Sigmoid colon (tissue), 6 donors: ENCODE measurements at regions not wholly inside any gene's neighbourhood (a gene's known extent, or its start where the extent isn't known, plus 50 kb on each side); places are given as distances from the start of the nearest gene placed in this dataset.

Experiments used
- DNase-seq: peaks from one replicate; pipeline ENCODE4 v3.0.0-alpha.2; 2019
- H3K27ac ChIP-seq, 4 donors: fragments of 200-600 bp; sonication (generic); one replicate each; pipeline ENCODE4 v1.5.1; 2016 to 2019; ENCODE audit warnings: mild to moderate bottlenecking in 1 of 4
- H3K27me3 ChIP-seq, 3 donors: fragments of 200-600 bp; sonication (generic); one replicate each; pipeline ENCODE4 v1.5.1; 2019; ENCODE audit warnings: mild to moderate bottlenecking in 1 of 3
- H3K36me3 ChIP-seq, 4 donors: fragments of 200-600 bp; sonication (generic); one replicate each; pipeline ENCODE4 v1.5.1; 2016 to 2019
- H3K4me1 ChIP-seq, 4 donors: fragments of 200-600 bp; sonication (generic); one replicate each; pipeline ENCODE4 v1.5.1; 2017 to 2019
- H3K4me3 ChIP-seq, 4 donors: fragments of 200-600 bp; sonication (generic); one replicate each; pipeline ENCODE4 v1.5.1; 2017 to 2019; ENCODE audit warnings: mild to moderate bottlenecking in 2 of 4, moderate library complexity in 1 of 4
- H3K9me3 ChIP-seq, 4 donors: fragments of 200-600 bp in 3 of 4; sonication (generic) in 3 of 4; one replicate each; pipeline versions ENCODE4 v1.5.1 to v1.6.1; 2013 to 2019
- EP300 ChIP-seq, 4 donors: sonication (generic); formaldehyde crosslinking; IDR thresholded peaks; one replicate each; pipeline ENCODE4 v1.6.1; 2017; ENCODE audit warnings: antibody characterized with exemption in 4 of 4
- POLR2A ChIP-seq, 2 donors: fragments of 450-650 bp; IDR thresholded peaks; one replicate each; pipeline ENCODE4 v1.6.1; 2016; ENCODE audit warnings: antibody characterized with exemption in 2 of 2, mild to moderate bottlenecking in 2 of 2, moderate library complexity in 2 of 2
- POLR2AphosphoS5 ChIP-seq, 4 donors: sonication (generic); formaldehyde crosslinking; IDR thresholded peaks; one replicate each; pipeline ENCODE4 v1.6.1; 2017; ENCODE audit warnings: antibody characterized with exemption in 4 of 4
- WGBS, 2 donors: extraction: QIAGEN DNeasy Blood & Tissue Kit; methylation state at CpG; one replicate each; pipeline ENCODE4 v1.1.7; 2013; 5-methylcytosine and 5-hydroxymethylcytosine counted together
- intact Hi-C: fragments of 100-400 bp; cut with DNase I; formaldehyde crosslinking; loops from one replicate; pipeline ENCODE4 v1.15.1; 2023
- TF ChIP-seq, protein P1 (sequence below), 4 experiments: fragments of 450-650 bp in 3 of 4; fragments of 200-600 bp in 1 of 4; IDR thresholded peaks; one replicate each; pipeline ENCODE4 v1.5.1; 2016 to 2019; ENCODE audit warnings: antibody characterized with exemption in 4 of 4, mild to moderate bottlenecking in 3 of 4, moderate library complexity in 2 of 4
- donor health status: healthy with polysubstance abuse.
- donor health status: healthy.

DNA sequence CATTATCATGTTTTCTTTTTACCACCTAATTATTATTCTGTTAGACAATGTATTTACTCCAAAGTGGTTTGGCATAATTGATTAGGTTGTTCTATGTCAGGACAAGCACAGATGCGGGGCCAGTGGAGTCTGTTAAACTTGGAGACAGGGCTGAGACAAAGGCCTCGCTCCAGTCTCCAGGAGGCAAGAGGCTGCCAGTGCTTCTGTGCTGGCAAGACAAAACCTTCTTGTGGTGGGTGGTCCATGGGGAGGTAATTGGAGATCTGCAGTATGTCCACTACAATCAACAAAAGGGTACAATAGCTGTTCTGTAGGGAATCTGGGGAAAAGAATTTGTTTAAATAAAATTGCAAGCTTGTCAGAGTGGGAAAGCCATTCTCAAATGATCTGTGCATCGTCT, 677.2 kb upstream of the SLC35B3 start:
- no peak for TF ChIP-seq EP300 (IDR thresholded peaks at IDR 0.05)
- TF ChIP-seq POLR2A (IDR thresholded peaks at IDR 0.05) = no peak
- no peak for TF ChIP-seq POLR2AphosphoS5 (IDR thresholded peaks at IDR 0.05)
- TF ChIP-seq, protein P1, sequence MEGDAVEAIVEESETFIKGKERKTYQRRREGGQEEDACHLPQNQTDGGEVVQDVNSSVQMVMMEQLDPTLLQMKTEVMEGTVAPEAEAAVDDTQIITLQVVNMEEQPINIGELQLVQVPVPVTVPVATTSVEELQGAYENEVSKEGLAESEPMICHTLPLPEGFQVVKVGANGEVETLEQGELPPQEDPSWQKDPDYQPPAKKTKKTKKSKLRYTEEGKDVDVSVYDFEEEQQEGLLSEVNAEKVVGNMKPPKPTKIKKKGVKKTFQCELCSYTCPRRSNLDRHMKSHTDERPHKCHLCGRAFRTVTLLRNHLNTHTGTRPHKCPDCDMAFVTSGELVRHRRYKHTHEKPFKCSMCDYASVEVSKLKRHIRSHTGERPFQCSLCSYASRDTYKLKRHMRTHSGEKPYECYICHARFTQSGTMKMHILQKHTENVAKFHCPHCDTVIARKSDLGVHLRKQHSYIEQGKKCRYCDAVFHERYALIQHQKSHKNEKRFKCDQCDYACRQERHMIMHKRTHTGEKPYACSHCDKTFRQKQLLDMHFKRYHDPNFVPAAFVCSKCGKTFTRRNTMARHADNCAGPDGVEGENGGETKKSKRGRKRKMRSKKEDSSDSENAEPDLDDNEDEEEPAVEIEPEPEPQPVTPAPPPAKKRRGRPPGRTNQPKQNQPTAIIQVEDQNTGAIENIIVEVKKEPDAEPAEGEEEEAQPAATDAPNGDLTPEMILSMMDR (IDR thresholded peaks at IDR 0.05) = no peak
- no peaks in the 10 kb centered on the region for H3K4me1 ChIP-seq
- intact Hi-C loops = no loop called here
- no peak overlapping the region for H3K27ac ChIP-seq
- H3K4me3 ChIP-seq = no peak overlapping the region
- DNase-seq = no peak
- WGBS, 2 donors = 70 to 77% methylated on average over 3 of the region's 3 CpGs
- no peaks in the 10 kb centered on the region for H3K9me3 ChIP-seq
- H3K36me3 ChIP-seq = no peaks in the 10 kb centered on the region
- no peaks in the 10 kb centered on the region for H3K27me3 ChIP-seq

DNA sequence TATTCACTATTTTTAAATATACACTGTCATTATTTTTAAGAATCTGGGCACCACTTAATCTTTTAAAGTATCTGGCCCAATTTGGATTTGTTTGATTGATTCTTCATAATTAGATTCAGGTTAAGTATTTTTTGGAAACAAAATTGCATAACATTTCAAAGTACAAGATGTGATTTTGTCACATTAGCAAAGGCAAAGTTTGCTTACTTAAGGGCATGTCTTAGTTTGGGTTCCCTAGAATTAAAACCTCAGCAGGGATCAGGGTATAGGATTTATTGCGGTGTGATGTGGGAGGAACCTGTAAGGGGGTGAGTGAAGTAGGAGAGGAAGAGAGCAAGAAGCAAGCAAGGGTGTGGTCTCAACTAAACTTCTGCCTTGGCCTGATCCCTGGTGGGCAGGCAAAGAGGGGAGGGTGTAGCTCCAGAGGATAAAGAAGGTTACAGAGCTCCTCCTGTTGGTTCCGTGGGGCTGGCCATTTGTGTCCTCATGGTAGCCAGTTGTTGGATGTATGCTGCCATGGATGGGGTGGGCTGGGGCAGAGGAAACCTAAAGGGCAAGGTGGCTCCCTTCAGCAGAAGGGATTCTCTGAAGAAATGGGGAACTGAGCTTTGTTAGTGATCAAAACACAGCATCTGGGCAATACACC, 668.7 kb upstream of the SLC35B3 start:
- Histone ChIP-seq H3K4me1 (no peaks in the 10 kb centered on the region), H3K27me3 (no peaks in the 10 kb centered on the region), H3K36me3 (no peaks in the 10 kb centered on the region), H3K4me3 (no peak overlapping the region), H3K27ac (no peak overlapping the region), H3K9me3 (no peaks in the 10 kb centered on the region)
- no peak for DNase-seq
- 80 to 86% methylated on average over 2 of the region's 2 CpGs for WGBS, 2 donors
- intact Hi-C loops = no loop called here
- TF ChIP-seq, protein P1 (IDR thresholded peaks at IDR 0.05) = no peak
- TF ChIP-seq EP300 (IDR thresholded peaks at IDR 0.05) (no peak), POLR2A (IDR thresholded peaks at IDR 0.05) (no peak), POLR2AphosphoS5 (IDR thresholded peaks at IDR 0.05) (no peak)

DNA sequence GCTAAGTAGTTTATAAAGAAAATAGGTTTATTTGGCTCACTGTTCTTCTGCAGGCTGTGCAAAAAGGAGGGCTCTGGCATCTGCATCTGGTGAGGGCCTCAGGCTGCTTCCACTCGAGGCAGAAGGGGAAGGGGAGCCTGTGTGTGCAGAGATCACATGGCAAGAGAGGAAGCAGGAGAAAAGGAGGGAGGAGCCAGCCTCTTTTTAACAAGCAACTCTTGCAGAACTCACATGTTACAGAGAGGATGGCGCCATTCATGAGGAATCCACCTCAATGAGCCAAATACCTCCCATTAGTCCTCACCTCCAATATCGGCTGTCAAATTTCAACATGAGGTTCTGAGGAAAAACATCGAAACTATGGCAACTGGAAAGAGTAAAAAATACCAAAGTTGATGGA, 666.6 kb upstream of the SLC35B3 start:
- no peak overlapping the region for H3K4me3 ChIP-seq
- intact Hi-C loops = no loop called here
- no peaks in the 10 kb centered on the region for H3K4me1 ChIP-seq
- H3K9me3 ChIP-seq = no peaks in the 10 kb centered on the region
- H3K27ac ChIP-seq = no peak overlapping the region
- 70 to 72% methylated on average over 4 of the region's 4 CpGs for WGBS, 2 donors
- no peaks in the 10 kb centered on the region for H3K27me3 ChIP-seq
- TF ChIP-seq POLR2A (IDR thresholded peaks at IDR 0.05) (no peak), POLR2AphosphoS5 (IDR thresholded peaks at IDR 0.05) (no peak), EP300 (IDR thresholded peaks at IDR 0.05) (no peak)
- TF ChIP-seq, protein P1 (IDR thresholded peaks at IDR 0.05) = no peak
- DNase-seq = no peak
- H3K36me3 ChIP-seq = no peaks in the 10 kb centered on the region

DNA sequence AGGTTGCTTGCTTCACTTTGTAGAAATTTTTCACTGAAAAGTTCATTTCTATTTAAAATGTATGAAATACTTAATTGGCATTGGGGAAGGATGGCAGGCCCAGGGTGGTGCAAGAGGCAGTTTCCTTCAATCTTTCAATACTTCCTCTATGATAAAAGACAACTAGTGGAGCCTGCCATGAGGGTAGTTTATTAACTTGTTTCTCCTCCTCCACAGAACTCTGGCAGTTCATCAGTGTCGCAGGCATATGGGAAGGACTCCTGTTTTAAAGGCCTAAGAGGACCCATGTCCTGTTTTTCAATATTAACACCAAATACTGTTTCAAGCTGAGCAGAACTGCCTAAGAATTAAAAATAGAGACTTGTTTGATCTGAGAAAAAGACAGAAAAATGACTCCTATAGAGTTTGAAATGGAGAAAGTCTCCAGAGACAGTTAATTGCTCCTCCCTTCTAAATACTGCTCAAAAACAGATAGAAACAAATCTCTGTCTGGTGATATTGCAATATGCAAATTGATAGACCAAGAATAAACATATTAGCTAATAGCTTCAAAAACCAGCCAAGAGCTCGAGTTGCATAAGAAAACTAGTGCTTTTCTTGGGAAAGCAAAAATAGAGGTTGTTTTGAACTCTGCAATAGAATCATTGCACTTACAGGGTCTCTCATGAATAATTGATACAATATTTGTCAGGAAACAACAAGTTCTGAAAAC, 665.7 kb upstream of the SLC35B3 start:
- no peaks in the 10 kb centered on the region for H3K9me3 ChIP-seq
- DNase-seq = no peak
- H3K4me1 ChIP-seq = no peaks in the 10 kb centered on the region
- no peaks in the 10 kb centered on the region for H3K36me3 ChIP-seq
- no peaks in the 10 kb centered on the region for H3K27me3 ChIP-seq
- TF ChIP-seq EP300 (IDR thresholded peaks at IDR 0.05) (no peak), POLR2AphosphoS5 (IDR thresholded peaks at IDR 0.05) (no peak), POLR2A (IDR thresholded peaks at IDR 0.05) (no peak)
- TF ChIP-seq, protein P1 (IDR thresholded peaks at IDR 0.05) = no peak
- intact Hi-C loops = no loop called here
- H3K4me3 ChIP-seq = no peak overlapping the region
- 44 to 51% methylated on average over 2 of the region's 2 CpGs for WGBS, 2 donors
- no peak overlapping the region for H3K27ac ChIP-seq
